Fibroblast of skin of scalp (primary cell): ENCODE measurements at regions not wholly inside any gene's neighbourhood (a gene's known extent, or its start where the extent isn't known, plus 50 kb on each side); places are given as distances from the start of the nearest gene placed in this dataset.

Experiments used
- DNase-seq: peaks from one replicate; pipeline ENCODE4 v3.0.0-alpha.2; 2013

- no peak for DNase-seq
Observed at GRCh38 chr13:106172176-106172905, 363.1 kb downstream of the EFNB2 start.

- no peak for DNase-seq
Observed at GRCh38 chr13:106163426-106163825, 372.0 kb downstream of the EFNB2 start.

- DNase-seq: no peak
Observed at GRCh38 chr13:106161146-106161545, 374.3 kb downstream of the EFNB2 start.

GRCh38 chr13:106159295-106160195, 375.9 kb downstream of the EFNB2 start:
- DNase-seq: no peak

GRCh38 chr13:106156468-106156867, 379.0 kb downstream of the EFNB2 start:
- peak; percentile 99 for DNase-seq

GRCh38 chr13:106155411-106155810, 380.1 kb downstream of the EFNB2 start:
- peak; percentile 84 for DNase-seq

- no peak for DNase-seq
Observed at GRCh38 chr13:106153876-106154275, 381.6 kb downstream of the EFNB2 start.

- no peak for DNase-seq
Observed at GRCh38 chr13:106153041-106153440, 382.4 kb downstream of the EFNB2 start.

- no peak for DNase-seq
Observed at GRCh38 chr13:106152047-106152446, 383.4 kb downstream of the EFNB2 start.

GRCh38 chr13:106151056-106151699, 384.3 kb downstream of the EFNB2 start:
- peak; percentile 98 for DNase-seq

GRCh38 chr13:106145997-106146864, 389.2 kb downstream of the EFNB2 start:
- DNase-seq: no peak

GRCh38 chr13:106145070-106145469, 390.4 kb downstream of the EFNB2 start:
- no peak for DNase-seq

- no peak for DNase-seq
Observed at GRCh38 chr13:106143930-106144709, 391.3 kb downstream of the EFNB2 start.

GRCh38 chr13:106143392-106143791, 392.1 kb downstream of the EFNB2 start:
- DNase-seq: peak; percentile 83

- no peak for DNase-seq
Observed at GRCh38 chr13:106140476-106140875, 395.0 kb downstream of the EFNB2 start.

- DNase-seq: no peak
Observed at GRCh38 chr13:106139942-106140341, 395.5 kb downstream of the EFNB2 start.

- DNase-seq: no peak
Observed at GRCh38 chr13:106139377-106139776, 396.1 kb downstream of the EFNB2 start.

- DNase-seq: no peak
Observed at GRCh38 chr13:106138620-106139019, 396.8 kb downstream of the EFNB2 start.

- peak; percentile 96 for DNase-seq
Observed at GRCh38 chr13:106133025-106133424, 402.4 kb downstream of the EFNB2 start.

GRCh38 chr13:106132216-106132615, 403.2 kb downstream of the EFNB2 start:
- no peak for DNase-seq

GRCh38 chr13:106129993-106130392, 405.5 kb downstream of the EFNB2 start:
- DNase-seq: no peak
